GM19372 (cell line): ENCODE measurements at regions not wholly inside any gene's neighbourhood (a gene's known extent, or its start where the extent isn't known, plus 50 kb on each side); places are given as distances from the start of the nearest gene placed in this dataset.

Source experiments
- ATAC-seq: cut with Tn5 transposase; IDR thresholded peaks from one replicate; pipeline ENCODE4 v1.9.1; 2021; ENCODE audit warnings: mild to moderate bottlenecking, low read depth, moderate library complexity; ENCODE audit not compliant: unreplicated experiment

- ATAC-seq, result no peak
Observed at GRCh38 chr12:124726596-124727263, 136.9 kb downstream of the SCARB1 start.

GRCh38 chr12:124725597-124726237 is 137.9 kb downstream of the SCARB1 start:
- ATAC-seq, result no peak

GRCh38 chr12:124725099-124725498 is 138.6 kb downstream of the SCARB1 start:
- ATAC-seq, result no peak

- ATAC-seq, result no peak
Observed at GRCh38 chr12:124722878-124723277, 140.8 kb downstream of the SCARB1 start.

- no peak for ATAC-seq
Observed at GRCh38 chr12:124721501-124722162, 142.0 kb downstream of the SCARB1 start.

GRCh38 chr12:124720681-124721500 is 142.8 kb downstream of the SCARB1 start:
- no peak for ATAC-seq

GRCh38 chr12:124720004-124720680 is 143.5 kb downstream of the SCARB1 start:
- no peak for ATAC-seq

- no peak for ATAC-seq
Observed at GRCh38 chr12:124719231-124719630, 144.4 kb downstream of the SCARB1 start.

GRCh38 chr12:124718458-124718857 is 145.2 kb downstream of the SCARB1 start:
- no peak for ATAC-seq

GRCh38 chr12:124718036-124718435 is 145.6 kb downstream of the SCARB1 start:
- no peak for ATAC-seq

GRCh38 chr12:124717318-124717717 is 146.3 kb downstream of the SCARB1 start:
- ATAC-seq, result no peak

GRCh38 chr12:124716208-124717130 is 147.2 kb downstream of the SCARB1 start:
- ATAC-seq, result no peak

GRCh38 chr12:124715121-124715990 is 147.9 kb upstream of the NCOR2 start:
- ATAC-seq, result no peak

GRCh38 chr12:124713436-124714082 is 146.1 kb upstream of the NCOR2 start:
- ATAC-seq, result peak; percentile 74

GRCh38 chr12:124713041-124713435 is 145.6 kb upstream of the NCOR2 start:
- ATAC-seq, result peak; percentile 35

GRCh38 chr12:124711344-124711743 is 143.9 kb upstream of the NCOR2 start:
- ATAC-seq, result no peak

- ATAC-seq, result no peak
Observed at GRCh38 chr12:124709722-124710687, 142.6 kb upstream of the NCOR2 start.
